Common myeloid progenitor, CD34-positive (primary cell): ENCODE measurements at regions not wholly inside any gene's neighbourhood (a gene's known extent, or its start where the extent isn't known, plus 50 kb on each side); places are given as distances from the start of the nearest gene placed in this dataset.
A peak's percentile ranks its signal among the peaks of the same experiment; 100 is the strongest.

Experiments
- CTCF ChIA-PET: fragments of 350-600 bp; sonication (Branson Sonifier 250); formaldehyde crosslinking; loops from one replicate; lab custom pipeline; 2021; ENCODE audit warnings: antibody characterized with exemption; lab: Charles Lee
- POLR2A ChIA-PET: fragments of 350-600 bp; sonication (Branson Sonifier 250); formaldehyde crosslinking; loops from one replicate; lab custom pipeline; 2021; ENCODE audit warnings: antibody characterized with exemption; lab: Charles Lee
- DNase-seq, 3 donors: peaks; one replicate each; pipeline versions ENCODE4 v3.0.0 to v3.0.0-alpha.2; 2013
- H3K27ac ChIP-seq, 2 experiments: 1 replicate in 1 of 2; 2 replicates in 1 of 2; pipeline ENCODE4 v1.7.0; 2013; ENCODE audit warnings: inconsistent platforms in 2 of 2, low read length in 2 of 2, mild to moderate bottlenecking in 2 of 2, low read depth in 1 of 2, moderate library complexity in 1 of 2; ENCODE audit not compliant: severe bottlenecking in 2 of 2, insufficient read depth in 1 of 2, poor library complexity in 1 of 2
- H3K27me3 ChIP-seq, 5 experiments: replicated peaks in 2 of 5; 1 replicate in 3 of 5; 2 replicates in 2 of 5; pipeline versions ENCODE4 v1.6.1 to v1.7.0; 2013; ENCODE audit warnings: low read length in 4 of 5, mild to moderate bottlenecking in 2 of 5, moderate library complexity in 2 of 5, inconsistent platforms in 1 of 5; ENCODE audit not compliant: insufficient read depth in 5 of 5, control insufficient read depth in 4 of 5
- H3K36me3 ChIP-seq, 4 experiments: 1 replicate in 2 of 4; 2 replicates in 2 of 4; pipeline versions ENCODE4 v1.6.1 to v1.7.0; 2013; ENCODE audit warnings: low read length in 3 of 4, control low read depth in 1 of 4, mild to moderate bottlenecking in 1 of 4; ENCODE audit not compliant: control insufficient read depth in 4 of 4, insufficient read depth in 4 of 4
- H3K4me1 ChIP-seq, 4 experiments: 1 replicate in 3 of 4; 2 replicates in 1 of 4; pipeline versions ENCODE4 v1.6.1 to v1.7.1; 2013; ENCODE audit warnings: low read length in 3 of 4, mild to moderate bottlenecking in 3 of 4, control low read depth in 1 of 4, inconsistent platforms in 1 of 4, moderate library complexity in 1 of 4; ENCODE audit not compliant: control insufficient read depth in 4 of 4, insufficient read depth in 4 of 4; ENCODE audit errors: control extremely low read depth in 1 of 4
- H3K4me3 ChIP-seq, 7 experiments: 1 replicate in 4 of 7; 2 replicates in 3 of 7; pipeline versions ENCODE4 v1.5.1 to v1.7.0; 2013; ENCODE audit warnings: mild to moderate bottlenecking in 7 of 7, low read length in 6 of 7, moderate library complexity in 6 of 7, inconsistent platforms in 2 of 7, low read depth in 2 of 7, control low read depth in 1 of 7; ENCODE audit not compliant: insufficient read depth in 4 of 7, control insufficient read depth in 1 of 7; ENCODE audit errors: extremely low read depth in 1 of 7
- H3K9me3 ChIP-seq, 5 experiments: 1 replicate in 4 of 5; 2 replicates in 1 of 5; pipeline versions ENCODE4 v1.6.1 to v1.7.1; 2013; ENCODE audit warnings: low read length in 4 of 5, mild to moderate bottlenecking in 2 of 5, inconsistent platforms in 1 of 5, low read depth in 1 of 5, moderate library complexity in 1 of 5; ENCODE audit not compliant: control insufficient read depth in 4 of 5, insufficient read depth in 2 of 5; ENCODE audit errors: control extremely low read depth in 1 of 5
- WGBS: methylation state at CpG from one replicate; pipeline ENCODE4 v1.1.5; 2013; ENCODE audit not compliant: insufficient coverage; 5-methylcytosine and 5-hydroxymethylcytosine counted together

DNA sequence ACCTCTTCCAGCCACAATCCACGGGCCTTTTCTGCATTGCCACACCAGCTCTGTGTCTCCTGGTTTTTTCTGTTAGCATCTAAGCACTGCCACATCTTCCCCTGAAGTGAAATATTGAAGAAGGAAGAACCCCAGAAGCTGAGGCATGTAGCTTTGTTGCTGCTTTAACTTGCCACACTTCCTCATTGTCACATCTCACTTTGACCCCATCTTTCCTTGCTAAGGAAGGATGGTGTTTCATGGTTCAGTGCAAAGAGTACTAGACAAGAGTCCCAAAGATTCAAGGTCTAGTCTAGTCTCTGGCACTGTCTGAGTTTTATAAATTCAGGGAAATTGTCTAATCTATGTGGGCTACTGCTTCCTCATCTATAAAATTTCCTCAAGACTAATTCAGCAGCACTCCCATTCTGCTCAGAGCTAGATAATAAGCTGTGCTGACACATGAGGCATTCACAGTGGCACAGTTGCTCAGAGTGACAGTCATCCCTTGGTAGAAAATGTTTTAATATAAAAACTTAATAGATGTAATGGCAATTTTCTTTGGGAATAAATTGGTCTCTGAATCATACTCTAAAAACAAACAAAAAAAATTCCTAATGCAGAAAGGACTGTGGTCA lies 483.0 kb upstream of the ID2 start:
- Histone ChIP-seq H3K27me3 (no peaks in the 10 kb centered on the region), H3K36me3 (no peaks in the 10 kb centered on the region), H3K4me1 (peaks cover 0 to 2% (median under 1%) of the 10 kb centered on the region in 4 experiments), H3K4me3 (no peak overlapping the region), H3K27ac (no peak overlapping the region), H3K9me3 (no peaks in the 10 kb centered on the region)
- ChIA-PET POLR2A (no interaction called here), CTCF (interaction anchor here (0.7 kb wide), 2 partner anchors 340 to 406 kb away, joined by 3 read pairs; no protein-coding TSS in a partner anchor)
- no peak for DNase-seq
- WGBS: no CpG with 5 or more reads among the region's 1 CpG

GRCh38 chr2:8202132-8202531 lies 479.7 kb upstream of the ID2 start:
- CTCF ChIA-PET: no interaction called here
- POLR2A ChIA-PET: no interaction called here
- Histone ChIP-seq H3K9me3 (peaks cover 0 to 3% (median 1%) of the 10 kb centered on the region in 5 experiments), H3K27ac (no peak overlapping the region), H3K36me3 (no peaks in the 10 kb centered on the region), H3K4me3 (no peak overlapping the region), H3K27me3 (no peaks in the 10 kb centered on the region), H3K4me1 (peaks cover 0 to 2% (median 0%) of the 10 kb centered on the region in 4 experiments)
- WGBS: 100% methylated on average over 4 of the region's 7 CpGs
- DNase-seq: no peak

DNA sequence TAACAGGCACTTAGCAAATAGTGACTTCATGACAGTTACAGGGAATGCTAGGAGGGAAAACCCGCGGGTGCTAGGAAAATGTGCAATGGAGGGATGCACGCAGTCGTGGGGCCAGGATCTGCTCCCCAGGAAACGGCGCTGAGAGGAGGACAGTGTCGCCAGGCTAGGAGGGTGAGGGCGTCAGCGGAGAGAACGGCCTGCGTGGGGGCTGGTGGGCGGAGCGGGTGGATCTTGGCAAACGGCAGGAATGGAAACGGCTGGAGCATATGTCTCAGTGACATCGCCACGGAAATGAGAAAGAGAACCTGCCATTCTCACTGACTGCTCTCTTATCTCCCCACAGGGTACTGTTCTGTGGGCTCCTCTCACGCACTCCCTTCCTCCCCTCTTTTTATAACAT lies 478.5 kb upstream of the ID2 start:
- peaks cover 3 to 11% (median 5%) of the 10 kb centered on the region in 5 experiments for H3K9me3 ChIP-seq
- peaks cover 0 to 2% (median 0%) of the 10 kb centered on the region in 4 experiments for H3K4me1 ChIP-seq
- POLR2A ChIA-PET: no interaction called here
- WGBS: 84% methylated on average over 18 of the region's 18 CpGs
- no peak overlapping the region for H3K27ac ChIP-seq
- peak; percentile 17 to 67 (median 51) for DNase-seq
- H3K27me3 ChIP-seq: no peaks in the 10 kb centered on the region
- no peaks in the 10 kb centered on the region for H3K36me3 ChIP-seq
- no peak overlapping the region for H3K4me3 ChIP-seq
- CTCF ChIA-PET: no interaction called here

DNA sequence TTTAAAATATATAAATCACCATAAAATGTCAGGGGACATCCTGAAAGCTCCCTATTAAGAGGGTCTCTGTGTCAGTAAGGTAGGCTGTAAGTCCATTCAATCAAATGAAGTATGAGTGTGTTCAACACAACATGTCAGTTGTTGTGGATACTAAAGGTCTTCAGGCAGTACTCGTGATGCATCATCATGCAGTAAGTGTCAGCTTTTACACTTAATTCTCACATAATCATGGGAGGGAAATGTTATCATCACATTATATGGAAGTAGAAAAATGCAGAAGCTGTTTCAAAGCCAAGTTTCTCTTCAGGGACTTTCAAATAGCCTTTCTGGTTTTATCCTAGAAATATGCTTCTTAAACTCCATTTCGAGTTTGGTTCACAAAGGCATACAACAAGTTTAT lies 477.1 kb upstream of the ID2 start:
- H3K4me3 ChIP-seq: no peak overlapping the region
- CTCF ChIA-PET: no interaction called here
- peak in 2 of 3 donors; percentile 40 to 67 for DNase-seq
- H3K27ac ChIP-seq: no peak overlapping the region
- no CpG with 5 or more reads among the region's 2 CpGs for WGBS
- no peaks in the 10 kb centered on the region for H3K27me3 ChIP-seq
- no peaks in the 10 kb centered on the region for H3K36me3 ChIP-seq
- H3K4me1 ChIP-seq: no peaks in the 10 kb centered on the region
- POLR2A ChIA-PET: no interaction called here
- H3K9me3 ChIP-seq: peaks cover 3 to 13% (median 7%) of the 10 kb centered on the region in 5 experiments

GRCh38 chr2:8209494-8209893 lies 472.4 kb upstream of the ID2 start:
- Histone ChIP-seq H3K9me3 (peaks cover 3 to 18% (median 7%) of the 10 kb centered on the region in 5 experiments), H3K27me3 (no peaks in the 10 kb centered on the region), H3K4me1 (no peaks in the 10 kb centered on the region), H3K36me3 (no peaks in the 10 kb centered on the region), H3K4me3 (no peak overlapping the region), H3K27ac (no peak overlapping the region)
- ChIA-PET POLR2A (no interaction called here), CTCF (no interaction called here)
- DNase-seq: no peak
- WGBS: 57% methylated on average over 1 of the region's 2 CpGs

GRCh38 chr2:8211384-8211783 lies 470.5 kb upstream of the ID2 start:
- Histone ChIP-seq H3K4me3 (no peak overlapping the region), H3K27ac (no peak overlapping the region), H3K36me3 (no peaks in the 10 kb centered on the region), H3K4me1 (no peaks in the 10 kb centered on the region), H3K27me3 (no peaks in the 10 kb centered on the region), H3K9me3 (peaks cover 3 to 18% (median 7%) of the 10 kb centered on the region in 5 experiments)
- no peak for DNase-seq
- POLR2A ChIA-PET: no interaction called here
- 86% methylated on average over 1 of the region's 3 CpGs for WGBS
- CTCF ChIA-PET: no interaction called here

DNA sequence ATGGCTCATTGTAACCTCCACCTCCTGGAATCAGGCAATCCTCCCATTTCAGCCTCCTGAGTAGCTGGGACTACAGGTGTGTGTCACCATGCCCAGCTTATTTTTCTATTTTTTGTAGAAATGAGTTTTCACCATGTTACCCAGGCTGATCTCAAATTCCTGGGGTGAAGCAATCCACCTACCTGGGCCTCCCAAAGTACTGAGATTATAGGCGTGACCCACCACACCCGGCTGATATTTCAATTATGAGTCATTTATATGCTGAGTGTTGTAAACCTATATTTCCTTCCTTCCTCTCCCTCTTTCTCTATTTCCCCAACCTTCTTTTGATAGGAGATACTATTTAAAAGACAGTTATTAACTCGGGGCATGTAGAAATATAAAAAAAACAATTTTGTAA lies 469.6 kb upstream of the ID2 start:
- WGBS: no CpG with 5 or more reads among the region's 3 CpGs
- no peaks in the 10 kb centered on the region for H3K36me3 ChIP-seq
- ChIA-PET POLR2A (no interaction called here), CTCF (no interaction called here)
- H3K4me3 ChIP-seq: no peak overlapping the region
- H3K4me1 ChIP-seq: no peaks in the 10 kb centered on the region
- no peaks in the 10 kb centered on the region for H3K27me3 ChIP-seq
- H3K9me3 ChIP-seq: peaks cover 0 to 16% (median 6%) of the 10 kb centered on the region in 5 experiments
- no peak overlapping the region for H3K27ac ChIP-seq
- no peak for DNase-seq
